ENCODE measurements at regions not wholly inside any gene's neighbourhood (a gene's known extent, or its start where the extent isn't known, plus 50 kb on each side); places are given as distances from the start of the nearest gene placed in this dataset.
"Not testable (repeated sequence)": the region's sequence is repeated elsewhere in the genome, so short reads cannot be mapped to it uniquely, and the experiment has no call there.

- DNase-seq: no peak
Measured at GRCh38 chr20:22529150-22530019, 55.0 kb downstream of the FOXA2 start.

DNA sequence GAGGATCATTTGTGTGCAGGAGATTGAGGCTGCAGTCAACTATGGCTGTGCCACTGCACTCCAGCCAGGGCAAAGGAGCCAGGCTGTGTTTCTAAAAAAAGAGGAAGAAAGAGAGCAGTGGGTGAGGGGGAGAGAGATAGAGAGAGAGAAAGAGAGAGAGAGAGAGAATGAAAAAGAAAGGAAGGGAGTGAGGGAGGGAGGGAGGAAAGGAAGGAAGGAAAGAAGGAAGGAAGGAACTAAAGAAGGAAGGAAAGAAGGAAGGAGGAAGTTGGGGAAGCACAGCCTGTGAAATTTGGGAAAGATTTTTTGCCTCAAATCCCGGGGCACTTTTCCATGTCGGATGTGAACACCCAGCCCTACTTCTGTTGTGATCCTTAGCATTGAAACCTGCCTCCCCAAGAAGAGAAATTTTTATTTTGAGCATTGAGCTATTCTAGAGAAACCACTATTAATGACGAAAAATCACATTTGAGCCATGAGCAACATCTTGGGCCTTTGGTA, 57.8 kb downstream of the FOXA2 start:
- no peak for DNase-seq

DNA sequence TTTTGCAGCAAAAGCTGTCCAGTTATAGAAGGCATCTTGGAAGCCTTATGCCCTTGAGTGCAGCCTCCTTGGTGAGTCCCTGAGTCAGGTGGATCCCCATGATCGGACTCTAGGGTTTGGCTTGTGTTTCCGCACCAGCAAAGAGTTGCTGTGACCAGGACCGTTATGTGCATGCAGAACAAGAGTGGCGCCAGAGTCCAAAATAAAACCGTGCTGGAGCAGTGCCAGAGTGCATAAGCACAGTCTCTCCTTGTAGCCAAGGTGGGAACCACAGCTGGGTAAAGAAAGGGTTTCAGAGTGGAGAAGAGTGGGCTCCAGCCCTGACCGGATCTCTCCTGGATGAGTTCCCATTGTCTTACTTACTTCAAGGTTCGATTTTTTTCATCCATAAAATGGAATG, 58.6 kb downstream of the FOXA2 start:
- no peak for DNase-seq

- no peak for DNase-seq
Measured at GRCh38 chr20:22525069-22525820, 59.1 kb downstream of the FOXA2 start.

DNA sequence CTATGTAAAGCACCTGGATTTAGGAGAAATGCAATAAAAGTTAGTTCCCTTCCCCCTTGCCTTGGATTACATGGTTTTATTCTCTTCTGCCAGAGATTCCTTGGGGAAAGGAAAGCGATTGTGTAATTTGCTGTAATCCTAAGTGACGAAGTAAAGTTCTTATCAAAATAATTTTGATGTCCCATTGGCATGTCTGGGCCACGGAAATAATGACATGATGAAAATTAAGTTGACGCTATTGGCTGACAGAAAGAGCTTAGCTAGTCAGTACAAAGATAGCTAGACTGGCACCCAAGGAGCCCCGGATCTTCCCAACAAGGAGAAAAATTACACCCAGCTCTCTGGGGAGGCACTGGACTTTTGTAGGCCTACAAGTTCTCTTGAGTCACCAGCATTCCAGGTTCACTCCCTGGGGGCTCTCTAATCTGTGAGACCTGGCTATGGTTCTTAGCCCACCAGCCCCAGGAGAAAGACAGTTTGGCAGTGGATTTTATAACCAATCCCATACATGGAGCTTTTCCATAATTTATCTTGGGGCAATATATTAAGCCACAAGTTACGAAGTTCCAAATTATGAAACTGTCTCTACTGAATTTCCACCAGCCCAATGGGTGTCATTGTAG, 59.9 kb downstream of the FOXA2 start:
- DNase-seq: no peak

DNA sequence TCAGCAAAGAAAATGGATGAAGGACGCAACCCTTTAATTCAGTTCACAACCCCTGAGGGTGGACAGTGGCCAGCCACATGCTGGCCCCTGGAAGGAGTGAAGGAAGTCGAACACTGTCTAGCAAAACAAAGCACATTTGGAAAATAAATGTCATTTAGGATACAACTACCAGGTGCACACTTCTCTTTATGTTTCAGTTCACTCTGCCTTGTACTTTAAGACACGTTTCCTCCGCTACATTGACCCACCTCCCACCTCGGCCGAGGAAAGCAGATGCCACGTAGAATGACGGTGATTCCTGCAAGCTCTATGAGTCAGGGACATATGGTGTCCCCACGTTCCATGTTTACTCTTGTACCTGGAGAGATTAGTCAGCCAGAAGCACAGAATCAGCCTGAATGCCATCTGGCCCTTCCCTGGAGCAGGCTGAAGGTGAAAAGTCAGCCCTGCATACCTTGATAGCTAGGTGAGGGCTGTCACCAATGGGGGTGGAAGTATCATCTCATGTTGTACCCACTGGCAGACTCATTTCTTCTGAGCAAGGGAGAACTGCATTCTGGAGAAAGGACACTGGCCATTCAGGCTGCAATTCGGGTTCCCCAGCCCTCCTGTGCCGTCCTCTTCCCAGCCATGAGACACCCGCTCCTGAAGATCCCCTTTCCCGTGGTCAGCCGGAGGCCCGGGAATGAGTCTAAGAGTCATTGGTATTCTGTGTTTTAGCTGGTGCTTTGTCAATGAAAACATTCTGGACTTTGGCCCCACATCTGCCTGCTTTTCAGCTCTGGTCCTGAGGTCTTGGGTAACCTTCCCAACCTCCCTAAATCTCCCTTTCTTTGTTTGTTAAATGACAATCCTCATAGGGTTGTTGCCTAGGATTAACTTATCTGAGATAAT, 60.6 kb downstream of the FOXA2 start:
- DNase-seq: no peak

DNA sequence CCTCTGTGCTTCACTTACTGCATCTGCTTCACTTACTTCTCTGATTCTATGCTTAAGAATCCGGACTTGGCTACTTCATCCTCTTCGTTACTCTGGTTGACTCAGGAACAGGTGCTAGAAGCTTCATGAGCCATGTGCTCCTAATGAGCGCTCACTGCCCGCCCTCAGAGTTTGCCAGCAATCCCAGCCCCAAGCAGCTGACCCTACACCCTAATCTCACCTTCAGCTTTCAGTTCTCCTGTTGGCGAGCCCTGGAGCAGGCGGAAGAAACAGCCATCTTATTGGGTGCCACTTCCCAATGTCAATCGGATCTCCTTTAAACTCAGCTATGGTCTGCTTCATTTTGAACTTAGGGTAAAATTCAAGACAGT, 61.3 kb downstream of the FOXA2 start:
- no peak for DNase-seq

DNA sequence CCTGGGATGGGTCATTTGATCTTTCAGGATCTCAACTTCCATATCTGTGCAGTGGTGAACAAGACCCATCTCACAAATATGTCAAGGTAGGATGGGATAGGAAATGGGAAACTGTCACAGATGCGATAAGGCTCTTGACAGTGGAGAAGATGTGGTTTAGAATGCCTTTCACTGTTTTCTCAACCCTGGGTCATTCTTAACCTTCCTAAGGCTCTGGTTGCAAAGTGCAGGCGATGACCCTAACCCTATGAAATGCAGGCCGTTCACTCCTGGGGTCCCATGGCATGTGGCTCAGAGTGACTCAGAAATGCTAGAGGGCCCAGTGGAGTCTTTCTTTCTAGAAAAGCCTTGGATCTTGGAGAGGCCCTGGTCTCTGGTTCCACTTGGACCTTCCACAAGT, 61.7 kb downstream of the FOXA2 start:
- DNase-seq: no peak

GRCh38 chr20:22521940-22522339, 62.4 kb downstream of the FOXA2 start:
- not testable (repeated sequence) for DNase-seq

GRCh38 chr20:22520381-22520780, 64.0 kb downstream of the FOXA2 start:
- no peak for DNase-seq

GRCh38 chr20:22515264-22515663, 69.1 kb downstream of the FOXA2 start:
- DNase-seq: no peak

DNA sequence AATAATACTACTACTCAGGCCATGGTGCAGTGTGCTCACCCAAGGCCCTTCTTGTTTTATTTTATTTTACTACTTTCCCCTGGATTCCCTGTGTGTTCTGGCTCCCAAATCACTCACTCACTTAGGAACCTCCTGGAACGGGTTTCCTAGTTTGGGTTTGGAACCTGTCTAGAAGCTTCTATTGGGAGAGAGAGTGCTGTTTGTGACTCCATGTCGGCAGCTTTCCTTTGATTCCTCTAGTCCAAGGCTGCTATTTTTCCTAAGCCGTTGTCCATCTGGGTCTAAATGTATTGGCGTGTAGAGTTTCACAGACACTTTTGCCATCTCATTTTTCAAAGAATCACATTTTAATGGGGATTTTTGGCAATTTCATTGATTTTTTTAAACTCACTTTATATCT, 70.8 kb downstream of the FOXA2 start:
- no peak for DNase-seq

DNA sequence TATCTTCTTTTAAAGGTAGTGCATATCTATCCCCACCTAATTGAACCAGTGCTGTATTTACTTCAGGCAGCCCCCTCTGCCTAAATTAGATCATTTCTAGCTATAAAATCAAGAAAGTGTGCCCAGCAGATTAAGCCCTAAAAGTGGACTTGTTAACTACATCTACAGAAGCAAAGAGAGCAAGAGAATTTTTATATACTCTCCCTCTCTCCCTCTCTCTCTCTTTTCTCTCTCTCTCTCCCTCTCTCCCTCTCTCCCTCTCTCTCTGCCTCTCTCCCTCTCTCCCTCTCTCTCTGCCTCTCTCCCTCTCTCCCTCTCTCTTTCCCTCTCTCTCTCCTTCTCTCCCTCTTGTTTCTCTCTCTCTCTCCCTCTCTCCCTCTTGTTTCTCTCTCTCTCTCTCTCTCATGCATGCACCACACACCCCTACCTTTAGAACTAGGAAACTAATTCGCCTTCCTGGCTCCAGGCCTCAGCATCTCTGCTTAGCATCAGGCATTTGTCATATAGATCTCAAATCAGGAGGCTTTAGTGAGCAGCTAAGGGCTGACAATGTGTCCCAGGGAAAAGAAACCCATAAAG, 71.4 kb downstream of the FOXA2 start:
- DNase-seq: no peak

GRCh38 chr20:22511943-22512910, 72.1 kb downstream of the FOXA2 start:
- no peak for DNase-seq

- DNase-seq: no peak
Measured at GRCh38 chr20:22509843-22510147, 74.6 kb downstream of the FOXA2 start.

DNA sequence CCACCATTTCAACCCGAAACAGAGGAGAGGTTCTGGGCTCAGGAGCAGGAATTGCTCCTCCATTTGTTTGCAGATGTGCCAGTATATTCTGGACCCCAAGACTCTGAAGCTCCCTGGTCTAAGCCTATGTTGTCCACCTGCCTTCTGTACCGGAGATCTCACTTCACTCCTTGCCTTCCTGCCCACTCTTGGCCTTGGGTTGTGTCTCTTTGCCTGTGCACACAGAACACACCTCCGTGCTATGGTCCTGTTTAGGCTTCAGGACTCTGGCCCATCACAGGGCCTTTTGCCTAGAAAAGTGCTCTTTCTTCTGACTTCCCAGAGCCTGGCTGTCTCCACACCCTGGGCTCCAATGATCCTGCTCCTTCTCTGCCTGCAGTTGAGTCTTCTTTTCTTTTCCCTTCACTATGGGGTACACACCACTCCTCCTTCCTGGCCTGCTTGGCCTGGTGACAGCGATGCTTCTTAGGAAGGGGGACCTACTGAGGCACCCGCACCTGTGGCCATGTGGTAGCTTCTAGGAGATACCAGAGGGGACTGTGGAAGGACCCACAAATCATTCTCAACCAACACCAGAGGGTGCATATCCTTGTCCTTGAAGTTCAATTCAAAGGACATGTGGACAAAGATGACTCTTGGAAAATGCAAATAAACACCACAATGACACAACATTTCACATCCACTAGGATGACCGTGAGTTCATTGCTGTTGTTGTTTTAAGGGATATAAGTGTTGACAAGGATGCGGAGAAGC, 75.1 kb downstream of the FOXA2 start:
- no peak for DNase-seq

- DNase-seq: no peak
Measured at GRCh38 chr20:22508426-22508825, 75.9 kb downstream of the FOXA2 start.

- no peak for DNase-seq
Measured at GRCh38 chr20:22507240-22507961, 77.0 kb downstream of the FOXA2 start.

- no peak for DNase-seq
Measured at GRCh38 chr20:22506827-22507226, 77.5 kb downstream of the FOXA2 start.

All from NCI-H226 (cell line).